T-helper 1 cell (primary cell): ENCODE measurements at regions not wholly inside any gene's neighbourhood (a gene's known extent, or its start where the extent isn't known, plus 50 kb on each side); places are given as distances from the start of the nearest gene placed in this dataset.

Experiments used
- DNase-seq, 5 donors: peaks; one replicate each; pipeline ENCODE4 v3.0.0-alpha.2; 2012 to 2020

GRCh38 chr3:107428051-107428858 lies 51.0 kb downstream of the CCDC54 start:
- DNase-seq = no peak

DNA sequence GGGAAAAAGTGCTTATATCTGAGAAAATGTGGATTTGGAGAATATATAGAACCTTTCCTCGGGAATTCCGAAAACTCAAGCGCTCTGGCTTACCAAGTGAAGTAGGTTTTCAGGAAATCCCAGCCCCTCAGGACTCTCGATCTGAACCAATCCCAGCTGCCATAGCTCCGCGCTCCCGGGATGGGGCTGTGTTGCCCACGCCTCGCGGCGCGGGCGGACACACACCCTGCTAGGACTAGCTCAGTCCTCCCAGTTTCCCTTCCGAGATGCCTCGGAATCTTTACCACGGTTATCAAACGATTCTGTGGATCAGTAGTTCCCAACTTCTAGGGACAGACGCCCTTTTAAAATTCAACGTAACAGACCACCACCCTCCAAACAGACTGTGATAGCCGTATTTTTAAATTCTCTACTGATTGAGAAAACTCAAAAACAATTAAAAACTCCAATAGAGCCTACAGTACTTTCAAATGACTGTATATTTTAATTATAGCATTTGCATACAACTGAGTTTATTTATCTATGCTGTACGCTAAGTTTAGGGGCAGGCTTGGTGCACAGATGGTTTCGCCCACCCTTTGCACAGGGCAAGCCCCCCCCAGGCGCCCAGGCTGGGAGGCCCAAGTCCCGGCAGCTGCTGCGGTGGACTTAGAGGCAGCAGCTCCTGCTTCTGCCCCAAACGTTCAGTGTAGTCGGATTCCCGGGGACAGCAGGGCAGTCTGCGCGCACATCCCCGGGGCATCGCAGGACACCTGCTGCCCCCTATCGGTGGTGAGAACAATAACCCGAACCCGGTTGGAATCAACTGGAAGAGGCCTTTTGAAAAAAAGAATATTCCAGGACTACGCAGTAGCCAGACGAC lies 52.3 kb downstream of the CCDC54 start:
- DNase-seq = peak; percentile 13 to 59 (median 39)

GRCh38 chr3:107430214-107430995 lies 53.2 kb downstream of the CCDC54 start:
- no peak for DNase-seq

DNA sequence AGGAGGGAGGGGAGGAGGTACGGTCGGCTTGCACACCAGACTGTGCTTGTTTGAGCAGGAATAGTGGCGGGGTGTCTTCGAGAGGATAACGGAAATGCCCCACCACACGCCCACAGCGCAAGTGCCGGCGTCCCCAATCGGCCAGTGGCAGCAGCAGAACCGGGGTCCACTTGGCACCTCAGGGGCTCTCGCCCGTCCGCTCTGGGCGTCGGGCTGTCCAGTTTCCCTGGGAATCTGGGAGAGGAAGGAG lies 53.7 kb downstream of the CCDC54 start:
- peak in 2 of 5 donors; percentile 21 to 28 for DNase-seq

DNA sequence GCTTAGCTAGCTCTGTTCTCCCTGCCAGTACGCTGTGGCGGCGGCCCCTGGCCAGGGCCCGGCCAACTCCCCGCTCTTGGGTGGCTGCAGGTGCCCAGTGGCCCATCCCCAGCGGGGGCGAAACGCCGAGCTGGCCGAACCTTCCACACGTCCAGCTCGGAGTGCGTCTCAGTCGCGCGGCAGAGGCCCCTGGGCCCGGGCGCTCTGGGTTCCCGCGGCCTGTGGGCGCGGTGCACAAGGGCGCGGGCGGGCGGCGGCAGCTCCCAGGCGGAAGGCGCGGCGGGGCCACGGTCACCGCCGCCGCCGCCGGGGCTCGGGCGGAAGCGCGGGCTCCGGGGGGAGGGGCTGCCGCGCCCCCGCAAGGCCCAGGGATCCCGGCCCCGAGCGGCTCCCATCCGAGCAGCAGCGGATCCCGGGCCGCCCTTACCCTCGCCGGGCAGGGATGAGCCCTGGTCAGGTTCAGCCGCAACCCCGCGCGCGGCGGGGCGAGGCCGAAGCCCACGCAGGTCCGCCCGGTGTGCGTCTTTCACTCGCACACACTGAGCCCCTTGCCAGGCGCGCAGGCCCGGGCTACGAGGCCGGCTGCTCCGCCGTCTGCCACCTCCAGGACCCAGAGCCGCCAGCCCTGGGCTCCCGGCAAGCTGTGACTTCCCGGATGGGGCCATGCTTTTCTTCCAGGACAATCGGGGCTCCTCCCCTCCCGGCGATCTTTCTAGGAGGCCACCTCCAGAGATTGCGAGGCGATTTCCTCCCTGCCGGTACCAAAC lies 54.2 kb downstream of the CCDC54 start:
- peak in 4 of 5 donors; percentile 12 to 46 (median 32) for DNase-seq

- no peak for DNase-seq
These were observed 54.8 kb downstream of the CCDC54 start for GRCh38 chr3:107432013-107432515.

GRCh38 chr3:107432646-107433045 lies 55.4 kb downstream of the CCDC54 start:
- no peak for DNase-seq

DNA sequence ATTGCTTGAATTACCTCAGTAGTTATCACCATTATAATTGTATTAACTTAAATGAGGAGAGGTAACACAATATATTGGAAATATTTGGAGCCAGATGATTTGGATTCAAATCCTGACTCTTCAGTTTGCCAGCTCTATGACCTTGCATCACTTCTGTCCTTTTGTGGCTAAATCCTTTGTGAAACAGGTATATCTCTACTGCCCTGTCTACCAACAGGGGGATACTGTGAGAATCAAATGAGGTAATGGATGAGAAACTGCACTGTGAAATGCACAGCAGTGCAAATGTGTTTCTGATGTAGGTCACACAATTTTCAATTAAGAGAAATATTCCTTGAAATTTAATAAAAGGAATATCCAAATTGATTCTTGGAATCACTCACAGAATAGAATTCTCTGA lies 58.8 kb downstream of the CCDC54 start:
- DNase-seq = no peak

DNA sequence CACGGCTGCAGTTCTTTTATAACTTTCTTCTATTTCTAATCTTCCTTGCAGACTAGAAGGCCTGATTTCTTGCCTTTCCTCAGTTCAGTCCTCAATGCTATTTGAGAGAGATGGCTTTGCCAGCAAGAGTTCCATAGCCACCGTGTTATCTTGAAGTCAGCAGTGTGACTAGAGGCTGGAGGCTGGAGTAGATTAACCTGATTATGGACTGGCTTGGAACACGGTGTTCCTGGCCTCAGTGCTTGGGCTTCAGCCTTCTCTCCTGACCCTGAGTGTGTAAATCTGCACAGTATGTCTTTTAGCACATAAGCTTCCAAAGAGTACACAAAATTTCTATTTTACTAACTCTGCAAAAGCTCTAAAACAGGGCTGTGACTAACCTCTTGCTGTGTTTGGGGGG lies 61.4 kb downstream of the CCDC54 start:
- no peak for DNase-seq

- DNase-seq = no peak
These were observed 64.4 kb downstream of the CCDC54 start for GRCh38 chr3:107441617-107442016.

DNA sequence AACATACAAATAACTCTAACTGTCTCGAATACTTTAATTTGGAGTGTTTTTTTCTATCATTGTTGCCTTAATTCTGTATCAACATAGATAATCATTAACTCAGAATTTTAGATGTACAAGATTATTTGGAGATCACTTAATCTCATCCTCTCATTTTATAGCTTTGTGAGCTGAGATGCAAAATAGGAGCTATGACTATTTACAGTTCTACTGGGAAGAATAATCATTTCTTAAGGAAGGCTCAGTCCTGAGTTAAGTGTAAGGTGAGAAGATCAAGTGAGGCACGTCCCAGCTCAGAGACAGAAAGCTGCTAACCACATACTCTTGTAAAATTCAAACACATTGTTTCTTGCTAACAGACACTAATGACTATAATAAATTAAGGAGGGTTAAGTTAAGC lies 66.2 kb downstream of the CCDC54 start:
- no peak for DNase-seq

DNA sequence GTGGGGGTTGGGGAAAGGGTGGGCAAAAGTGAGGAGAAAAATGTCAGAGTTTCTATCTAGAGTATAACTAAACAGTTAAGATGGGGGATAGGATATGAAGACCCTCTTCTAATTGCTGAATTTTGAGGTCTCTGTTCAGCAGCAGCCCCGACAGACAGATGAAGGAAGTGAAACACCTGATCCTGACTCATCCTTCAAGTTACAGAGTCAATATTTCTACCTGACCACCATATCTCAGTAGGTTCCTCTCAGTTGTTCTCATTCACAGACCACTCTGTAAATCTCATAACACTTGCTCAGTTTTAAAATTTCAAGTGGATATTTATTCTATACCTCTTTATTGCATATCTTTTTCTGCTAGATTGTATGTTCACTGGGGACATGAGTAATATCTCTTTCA lies 69.5 kb downstream of the CCDC54 start:
- no peak for DNase-seq

DNA sequence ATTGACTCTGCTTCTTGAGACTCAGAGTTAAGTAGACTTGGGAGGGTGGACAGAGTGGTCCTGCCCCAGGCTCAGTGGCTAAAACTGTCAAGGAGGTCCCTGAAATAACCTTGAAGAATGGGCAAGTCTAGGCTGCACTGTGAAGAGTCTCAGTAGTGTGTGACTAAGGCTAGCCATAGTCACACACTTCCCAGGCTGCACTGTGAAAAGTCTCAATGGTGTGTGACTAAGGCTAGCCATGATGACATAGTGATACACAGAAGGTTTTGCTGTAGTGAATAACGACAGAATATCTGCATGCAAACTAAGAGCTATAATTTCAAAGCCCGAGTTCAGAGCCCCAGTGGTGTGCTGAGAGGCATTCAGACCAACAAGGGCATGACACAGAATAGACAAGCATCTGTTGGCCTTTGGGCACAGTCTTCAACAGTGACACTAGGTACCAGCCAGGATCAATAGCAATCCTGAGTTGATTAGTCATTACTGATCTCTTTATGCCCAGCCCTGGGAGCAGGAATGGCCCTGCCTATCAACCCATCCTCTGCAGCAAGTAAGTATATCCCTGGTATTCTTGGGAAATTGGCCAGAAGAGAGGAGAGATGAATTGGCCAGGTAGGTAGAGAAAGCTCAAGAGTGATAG lies 72.4 kb upstream of the BBX start:
- DNase-seq = no peak

DNA sequence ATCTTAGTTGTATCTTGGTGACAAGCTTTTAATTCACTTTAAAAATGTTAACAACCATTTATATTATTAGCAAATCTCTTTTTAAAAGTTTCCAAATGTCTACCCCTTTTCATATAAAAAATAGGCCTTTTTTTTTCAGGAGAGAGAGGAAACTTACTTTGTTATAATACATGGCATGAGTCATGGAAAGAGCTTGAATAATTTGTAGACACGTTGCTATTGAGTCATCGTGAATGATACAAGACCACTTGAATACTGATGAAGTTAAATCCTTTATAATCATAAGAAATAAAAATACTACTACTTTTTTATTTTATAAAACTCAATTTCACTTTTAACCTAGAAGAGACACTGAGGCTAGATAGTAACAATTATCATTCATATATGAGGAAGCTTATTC lies 70.3 kb upstream of the BBX start:
- no peak for DNase-seq

GRCh38 chr3:107453504-107453903 lies 69.3 kb upstream of the BBX start:
- no peak for DNase-seq

DNA sequence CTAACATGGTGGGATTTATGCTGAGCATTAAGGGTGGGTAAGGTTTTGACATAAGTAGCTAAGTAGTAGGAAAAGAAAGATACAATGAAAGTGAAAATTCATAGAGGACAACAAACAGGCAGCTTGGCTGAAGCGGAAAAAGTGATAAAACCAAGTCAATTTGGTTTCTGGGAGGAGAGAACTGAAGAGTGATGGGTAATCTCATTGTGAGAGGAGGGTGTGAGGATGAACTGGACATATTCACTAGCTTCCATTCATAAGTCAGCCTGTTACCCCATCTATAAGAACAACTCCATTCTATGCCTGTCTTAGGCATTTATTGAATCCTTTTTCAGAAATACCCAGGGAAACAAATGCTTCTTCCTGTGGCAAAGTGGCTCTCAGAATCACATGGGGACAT lies 67.1 kb upstream of the BBX start:
- no peak for DNase-seq

- no peak for DNase-seq
These were observed 66.3 kb upstream of the BBX start for GRCh38 chr3:107456501-107456900.

DNA sequence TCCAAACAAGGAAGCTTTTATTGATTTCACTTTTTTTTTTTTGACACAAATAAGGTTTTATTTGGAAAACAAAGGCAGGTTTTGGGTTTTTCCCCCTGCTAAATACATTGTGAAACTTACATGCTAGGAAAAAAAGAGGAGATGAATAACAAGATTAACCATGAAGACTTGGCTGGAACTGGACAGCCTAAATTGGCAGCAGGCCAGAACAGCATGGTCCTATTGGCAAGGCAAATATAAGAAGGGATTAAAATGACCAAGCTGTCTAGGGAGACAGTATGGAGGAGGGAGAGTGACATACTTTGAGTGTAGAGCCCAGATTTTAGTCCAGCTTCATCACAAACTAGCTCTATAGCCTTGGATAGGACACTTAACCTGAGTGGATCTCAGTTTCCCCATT lies 63.9 kb upstream of the BBX start:
- DNase-seq = no peak

DNA sequence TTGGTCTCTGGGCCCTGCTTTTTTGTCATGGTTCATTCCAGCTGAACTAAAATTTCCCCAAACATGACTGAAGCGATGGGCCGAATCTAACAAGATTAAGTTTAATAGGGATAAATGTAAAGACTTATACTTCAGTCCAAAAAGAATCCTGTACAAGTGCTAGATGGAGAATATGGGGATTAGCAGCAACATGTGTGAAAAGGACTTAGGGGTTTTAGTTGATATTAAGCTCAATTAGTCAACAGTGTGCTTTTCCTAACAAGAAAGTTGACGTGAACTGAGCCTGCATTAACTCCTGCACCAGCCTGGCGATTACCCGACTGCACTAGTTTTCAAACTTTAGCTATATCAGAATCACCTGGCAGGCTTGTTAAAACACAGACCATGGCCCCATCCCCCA lies 61.0 kb upstream of the BBX start:
- no peak for DNase-seq

DNA sequence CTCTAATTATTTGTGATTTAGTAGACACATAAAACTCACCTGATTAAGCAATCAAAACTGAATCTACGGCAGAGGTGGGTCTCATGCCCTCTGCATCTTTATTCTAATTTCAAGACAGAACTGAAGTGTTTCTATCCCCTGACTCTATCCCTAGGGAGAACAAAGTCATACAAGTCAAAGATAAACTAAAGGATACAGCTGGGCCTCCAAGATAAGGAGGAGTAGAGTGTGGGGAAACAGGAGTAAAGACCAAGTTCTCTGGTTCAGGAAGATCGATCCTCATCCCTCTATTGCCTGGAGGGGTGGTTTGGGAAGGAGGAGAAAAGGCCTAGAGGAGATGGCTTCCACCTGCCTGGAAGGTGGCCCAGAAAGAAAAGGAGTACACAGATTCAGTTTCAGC lies 58.7 kb upstream of the BBX start:
- no peak for DNase-seq

- no peak for DNase-seq
These were observed 57.6 kb upstream of the BBX start for GRCh38 chr3:107465064-107465631.

- no peak for DNase-seq
These were observed 54.0 kb upstream of the BBX start for GRCh38 chr3:107468782-107469181.
